Middle frontal gyrus (tissue), 1 donor: ENCODE measurements at regions not wholly inside any gene's neighbourhood (a gene's known extent, or its start where the extent isn't known, plus 50 kb on each side); places are given as distances from the start of the nearest gene placed in this dataset.

Experiments used
- DNase-seq: peaks from one replicate; pipeline ENCODE4 v3.0.0-alpha.2; 2015; ENCODE audit warnings: low spot score; ENCODE audit errors: extremely low spot score

GRCh38 chr13:107580741-107581412 is 634.5 kb downstream of the LIG4 start:
- no peak for DNase-seq

GRCh38 chr13:107576430-107576829 is 638.9 kb downstream of the LIG4 start:
- DNase-seq = no peak

- DNase-seq = no peak
Measured at GRCh38 chr13:107574517-107575210, 640.7 kb downstream of the LIG4 start.

- no peak for DNase-seq
Measured at GRCh38 chr13:107573184-107573583, 642.2 kb downstream of the LIG4 start.

GRCh38 chr13:107572156-107572555 is 643.2 kb downstream of the LIG4 start:
- DNase-seq = no peak

- DNase-seq = no peak
Measured at GRCh38 chr13:107568181-107568580, 647.2 kb downstream of the LIG4 start.

- DNase-seq = no peak
Measured at GRCh38 chr13:107563099-107563925, 652.0 kb downstream of the LIG4 start.

GRCh38 chr13:107562203-107562602 is 653.1 kb downstream of the LIG4 start:
- DNase-seq = no peak

GRCh38 chr13:107554460-107554859 is 660.9 kb downstream of the LIG4 start:
- no peak for DNase-seq

- DNase-seq = no peak
Measured at GRCh38 chr13:107553838-107554237, 661.5 kb downstream of the LIG4 start.

GRCh38 chr13:107551521-107551920 is 663.8 kb downstream of the LIG4 start:
- no peak for DNase-seq

- no peak for DNase-seq
Measured at GRCh38 chr13:107548338-107548737, 667.0 kb downstream of the LIG4 start.

GRCh38 chr13:107545946-107546502 is 669.3 kb downstream of the LIG4 start:
- DNase-seq = no peak

- no peak for DNase-seq
Measured at GRCh38 chr13:107534548-107534947, 680.8 kb downstream of the LIG4 start.

- DNase-seq = no peak
Measured at GRCh38 chr13:107531816-107532215, 683.5 kb downstream of the LIG4 start.

GRCh38 chr13:107531180-107531579 is 684.2 kb downstream of the LIG4 start:
- no peak for DNase-seq

GRCh38 chr13:107529035-107529434 is 686.3 kb downstream of the LIG4 start:
- no peak for DNase-seq

GRCh38 chr13:107518780-107519179 is 696.6 kb downstream of the LIG4 start:
- DNase-seq = no peak

GRCh38 chr13:107518292-107518691 is 697.0 kb downstream of the LIG4 start:
- no peak for DNase-seq

- no peak for DNase-seq
Measured at GRCh38 chr13:107516517-107516916, 698.8 kb downstream of the LIG4 start.

- no peak for DNase-seq
Measured at GRCh38 chr13:107512551-107512950, 702.8 kb downstream of the LIG4 start.

GRCh38 chr13:107497661-107498060 is 717.7 kb downstream of the LIG4 start:
- DNase-seq = no peak
